A549 (cell line): ENCODE measurements at regions not wholly inside any gene's neighbourhood (a gene's known extent, or its start where the extent isn't known, plus 50 kb on each side); places are given as distances from the start of the nearest gene placed in this dataset.

Experiments
- CBX2 ChIP-seq: fragments of 200-600 bp; sonication (generic); IDR thresholded peaks from 2 replicates; pipeline ENCODE4 v1.6.1; 2016; ENCODE audit warnings: low read depth, mild to moderate bottlenecking, borderline replicate concordance
- EHMT2 ChIP-seq: fragments of 200-600 bp; sonication (generic); IDR thresholded peaks from 2 replicates; pipeline ENCODE4 v1.6.1; 2016; ENCODE audit warnings: antibody characterized with exemption, low read depth, mild to moderate bottlenecking, moderate library complexity
- POLR2AphosphoS2 ChIP-seq: conservative IDR thresholded peaks from 2 replicates; pipeline ENCODE4 v1.6.1; 2012; ENCODE audit warnings: low read length, improper control_type of control experiment, inconsistent platforms
- TF ChIP-seq, protein P1 (sequence below): fragments of >200 bp; sonication (Bioruptor Twin); formaldehyde crosslinking; IDR thresholded peaks from 3 replicates; pipeline ENCODE4 v1.5.1; 2016

GRCh38 chr3:95354489-95354888 lies 1291.6 kb downstream of the NSUN3 start:
- TF ChIP-seq EHMT2 (no peak), POLR2AphosphoS2 (no peak), CBX2 (no peak)
- TF ChIP-seq, protein P1, sequence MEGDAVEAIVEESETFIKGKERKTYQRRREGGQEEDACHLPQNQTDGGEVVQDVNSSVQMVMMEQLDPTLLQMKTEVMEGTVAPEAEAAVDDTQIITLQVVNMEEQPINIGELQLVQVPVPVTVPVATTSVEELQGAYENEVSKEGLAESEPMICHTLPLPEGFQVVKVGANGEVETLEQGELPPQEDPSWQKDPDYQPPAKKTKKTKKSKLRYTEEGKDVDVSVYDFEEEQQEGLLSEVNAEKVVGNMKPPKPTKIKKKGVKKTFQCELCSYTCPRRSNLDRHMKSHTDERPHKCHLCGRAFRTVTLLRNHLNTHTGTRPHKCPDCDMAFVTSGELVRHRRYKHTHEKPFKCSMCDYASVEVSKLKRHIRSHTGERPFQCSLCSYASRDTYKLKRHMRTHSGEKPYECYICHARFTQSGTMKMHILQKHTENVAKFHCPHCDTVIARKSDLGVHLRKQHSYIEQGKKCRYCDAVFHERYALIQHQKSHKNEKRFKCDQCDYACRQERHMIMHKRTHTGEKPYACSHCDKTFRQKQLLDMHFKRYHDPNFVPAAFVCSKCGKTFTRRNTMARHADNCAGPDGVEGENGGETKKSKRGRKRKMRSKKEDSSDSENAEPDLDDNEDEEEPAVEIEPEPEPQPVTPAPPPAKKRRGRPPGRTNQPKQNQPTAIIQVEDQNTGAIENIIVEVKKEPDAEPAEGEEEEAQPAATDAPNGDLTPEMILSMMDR = no peak
